Tibial nerve (tissue), 3 donors: ENCODE measurements at regions not wholly inside any gene's neighbourhood (a gene's known extent, or its start where the extent isn't known, plus 50 kb on each side); places are given as distances from the start of the nearest gene placed in this dataset.

Source experiments
- POLR2A ChIP-seq, 2 donors: fragments of 450-650 bp; IDR thresholded peaks; one replicate each; pipeline ENCODE4 v1.6.1; 2017; ENCODE audit warnings: antibody characterized with exemption in 2 of 2, mild to moderate bottlenecking in 2 of 2, moderate library complexity in 2 of 2
- TF ChIP-seq, protein P1 (sequence below), 5 experiments: fragments of 200-600 bp in 3 of 5; fragments of 450-650 bp in 2 of 5; sonication (generic) in 3 of 5; IDR thresholded peaks; one replicate each; pipeline ENCODE4 v1.5.1; 2016 to 2019; ENCODE audit warnings: antibody characterized with exemption in 5 of 5, mild to moderate bottlenecking in 3 of 5, moderate library complexity in 2 of 5

DNA sequence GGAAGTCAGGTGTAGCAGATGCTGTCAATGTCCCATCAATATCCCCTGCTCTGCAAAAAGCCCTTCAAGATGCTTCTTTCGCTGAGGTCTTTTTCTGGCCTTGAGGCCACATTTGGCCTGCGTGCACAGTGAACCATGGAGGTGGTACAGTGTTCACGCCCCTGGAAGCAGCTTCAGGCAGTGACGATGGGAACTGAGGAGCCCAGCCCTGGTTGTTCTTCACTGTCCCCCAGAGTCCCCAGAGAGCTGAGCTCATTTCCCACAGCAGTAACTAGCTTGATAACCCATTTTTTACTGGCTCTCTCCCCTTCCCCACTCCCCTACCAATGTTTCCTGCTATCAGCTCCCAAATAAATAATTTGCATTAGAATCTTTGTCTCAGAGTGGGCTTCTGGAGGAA is 76.5 kb downstream of the OLIG1 start:
- TF ChIP-seq, protein P1, sequence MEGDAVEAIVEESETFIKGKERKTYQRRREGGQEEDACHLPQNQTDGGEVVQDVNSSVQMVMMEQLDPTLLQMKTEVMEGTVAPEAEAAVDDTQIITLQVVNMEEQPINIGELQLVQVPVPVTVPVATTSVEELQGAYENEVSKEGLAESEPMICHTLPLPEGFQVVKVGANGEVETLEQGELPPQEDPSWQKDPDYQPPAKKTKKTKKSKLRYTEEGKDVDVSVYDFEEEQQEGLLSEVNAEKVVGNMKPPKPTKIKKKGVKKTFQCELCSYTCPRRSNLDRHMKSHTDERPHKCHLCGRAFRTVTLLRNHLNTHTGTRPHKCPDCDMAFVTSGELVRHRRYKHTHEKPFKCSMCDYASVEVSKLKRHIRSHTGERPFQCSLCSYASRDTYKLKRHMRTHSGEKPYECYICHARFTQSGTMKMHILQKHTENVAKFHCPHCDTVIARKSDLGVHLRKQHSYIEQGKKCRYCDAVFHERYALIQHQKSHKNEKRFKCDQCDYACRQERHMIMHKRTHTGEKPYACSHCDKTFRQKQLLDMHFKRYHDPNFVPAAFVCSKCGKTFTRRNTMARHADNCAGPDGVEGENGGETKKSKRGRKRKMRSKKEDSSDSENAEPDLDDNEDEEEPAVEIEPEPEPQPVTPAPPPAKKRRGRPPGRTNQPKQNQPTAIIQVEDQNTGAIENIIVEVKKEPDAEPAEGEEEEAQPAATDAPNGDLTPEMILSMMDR (IDR thresholded peaks at IDR 0.05) = no peak
- TF ChIP-seq POLR2A (IDR thresholded peaks at IDR 0.05) = no peak
